Kidney (tissue), 13 donors: ENCODE measurements at regions not wholly inside any gene's neighbourhood (a gene's known extent, or its start where the extent isn't known, plus 50 kb on each side); places are given as distances from the start of the nearest gene placed in this dataset.

Experiments used
- DNase-seq, 5 donors: peaks; one replicate each; pipeline ENCODE4 v3.0.0-alpha.2; 2013 to 2020
- FAIRE-seq: peaks from 2 replicates; lab custom pipeline; 2012; peaks lifted over from hg19 to GRCh38; lab: Jason Lieb, UNC
- H3K27ac ChIP-seq, 2 donors: one replicate each; pipeline ENCODE4 v1.7.0; 2013; ENCODE audit warnings: low read depth in 2 of 2, low read length in 2 of 2, inconsistent platforms in 1 of 2
- H3K27me3 ChIP-seq: one replicate; pipeline ENCODE4 v1.7.1; 2013; ENCODE audit warnings: low read length, inconsistent platforms; ENCODE audit not compliant: control insufficient read depth, insufficient read depth
- H3K36me3 ChIP-seq, 3 donors: one replicate each; pipeline versions ENCODE4 v1.7.0 to v1.7.1; 2013; ENCODE audit warnings: low read length in 3 of 3, control low read depth in 1 of 3, inconsistent platforms in 1 of 3; ENCODE audit not compliant: insufficient read depth in 3 of 3, control insufficient read depth in 2 of 3
- H3K4me1 ChIP-seq, 3 donors: one replicate each; pipeline versions ENCODE4 v1.7.0 to v1.7.1; 2013; ENCODE audit warnings: low read length in 3 of 3, inconsistent platforms in 1 of 3, low read depth in 1 of 3; ENCODE audit not compliant: control insufficient read depth in 2 of 3, insufficient read depth in 2 of 3
- H3K4me3 ChIP-seq, 3 donors: one replicate each; pipeline versions ENCODE4 v1.7.0 to v1.8.1; 2013; ENCODE audit warnings: low read length in 3 of 3, control low read depth in 1 of 3, inconsistent platforms in 1 of 3
- H3K9ac ChIP-seq, 3 donors: one replicate each; pipeline versions ENCODE4 v1.7.0 to v1.7.1; 2013; ENCODE audit warnings: low read length in 3 of 3, control low read depth in 1 of 3, inconsistent platforms in 1 of 3
- H3K9me3 ChIP-seq, 3 donors: one replicate each; pipeline versions ENCODE4 v1.7.0 to v1.7.1; 2013; ENCODE audit warnings: low read length in 3 of 3, control low read depth in 1 of 3, inconsistent platforms in 1 of 3; ENCODE audit not compliant: control insufficient read depth in 2 of 3, insufficient read depth in 1 of 3
- intact Hi-C: fragments of 100-400 bp; cut with DNase I; formaldehyde crosslinking; loops from one replicate; pipeline ENCODE4 v1.11.1; 2022
- TF ChIP-seq, protein P1 (sequence below): IDR thresholded peaks from 3 replicates; pipeline ENCODE4 v1.5.1; 2012; ENCODE audit warnings: mild to moderate bottlenecking, moderate library complexity, borderline replicate concordance; ENCODE audit not compliant: insufficient read depth; ENCODE audit errors: extremely low read depth
- donor health status: control.
- donor health status: control.
- donor health status: control.
- donor health status: control.
- donor health status: control.
- donor health status: DM: yes; HTN: yes; CAD: no.
- donor health status: Normal renal cell carcinoma (clear cell type).

GRCh38 chr6:140915103-140915502 lies 1217.6 kb upstream of the GJE1 start:
- H3K36me3 ChIP-seq = no peaks in the 10 kb centered on the region
- DNase-seq (no peak), FAIRE-seq (no peak)
- TF ChIP-seq, protein P1, sequence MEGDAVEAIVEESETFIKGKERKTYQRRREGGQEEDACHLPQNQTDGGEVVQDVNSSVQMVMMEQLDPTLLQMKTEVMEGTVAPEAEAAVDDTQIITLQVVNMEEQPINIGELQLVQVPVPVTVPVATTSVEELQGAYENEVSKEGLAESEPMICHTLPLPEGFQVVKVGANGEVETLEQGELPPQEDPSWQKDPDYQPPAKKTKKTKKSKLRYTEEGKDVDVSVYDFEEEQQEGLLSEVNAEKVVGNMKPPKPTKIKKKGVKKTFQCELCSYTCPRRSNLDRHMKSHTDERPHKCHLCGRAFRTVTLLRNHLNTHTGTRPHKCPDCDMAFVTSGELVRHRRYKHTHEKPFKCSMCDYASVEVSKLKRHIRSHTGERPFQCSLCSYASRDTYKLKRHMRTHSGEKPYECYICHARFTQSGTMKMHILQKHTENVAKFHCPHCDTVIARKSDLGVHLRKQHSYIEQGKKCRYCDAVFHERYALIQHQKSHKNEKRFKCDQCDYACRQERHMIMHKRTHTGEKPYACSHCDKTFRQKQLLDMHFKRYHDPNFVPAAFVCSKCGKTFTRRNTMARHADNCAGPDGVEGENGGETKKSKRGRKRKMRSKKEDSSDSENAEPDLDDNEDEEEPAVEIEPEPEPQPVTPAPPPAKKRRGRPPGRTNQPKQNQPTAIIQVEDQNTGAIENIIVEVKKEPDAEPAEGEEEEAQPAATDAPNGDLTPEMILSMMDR = no peak
- intact Hi-C loops = no loop called here
- H3K27me3 ChIP-seq = no peaks in the 10 kb centered on the region
- H3K27ac ChIP-seq = no peak overlapping the region
- no peaks in the 10 kb centered on the region for H3K4me1 ChIP-seq
- no peaks in the 10 kb centered on the region for H3K9me3 ChIP-seq
- no peak overlapping the region for H3K9ac ChIP-seq
- H3K4me3 ChIP-seq = no peak overlapping the region

GRCh38 chr6:140912686-140913085 lies 1220.0 kb upstream of the GJE1 start:
- Histone ChIP-seq H3K27me3 (no peaks in the 10 kb centered on the region), H3K9me3 (no peaks in the 10 kb centered on the region), H3K9ac (no peak overlapping the region), H3K4me3 (no peak overlapping the region), H3K4me1 (no peaks in the 10 kb centered on the region), H3K36me3 (no peaks in the 10 kb centered on the region), H3K27ac (no peak overlapping the region)
- DNase-seq (no peak), FAIRE-seq (no peak)
- intact Hi-C loops = no loop called here
- TF ChIP-seq, protein P1 = no peak

DNA sequence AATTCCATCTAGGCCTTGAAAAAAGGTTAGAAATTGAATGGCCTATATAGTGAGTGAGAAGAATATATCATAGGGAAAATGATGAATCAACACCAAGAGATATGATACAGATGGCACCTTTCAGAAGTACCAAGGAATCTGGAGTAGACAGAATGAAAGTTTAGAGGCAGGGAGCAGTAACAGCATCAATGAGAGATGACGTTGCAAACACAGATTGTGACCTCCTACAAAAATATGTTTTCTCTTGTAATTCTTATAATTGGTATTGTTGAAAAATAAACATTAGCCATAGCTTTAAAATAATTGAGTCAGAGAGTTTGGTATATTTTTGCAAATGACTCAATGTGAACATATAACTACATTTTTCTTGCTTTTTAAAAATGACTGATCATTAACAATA lies 1223.1 kb upstream of the GJE1 start:
- no peak overlapping the region for H3K27ac ChIP-seq
- TF ChIP-seq, protein P1 = no peak
- FAIRE-seq = no peak
- H3K9ac ChIP-seq = no peak overlapping the region
- H3K27me3 ChIP-seq = no peaks in the 10 kb centered on the region
- no peak for DNase-seq
- H3K9me3 ChIP-seq = no peaks in the 10 kb centered on the region
- no peaks in the 10 kb centered on the region for H3K4me1 ChIP-seq
- no peaks in the 10 kb centered on the region for H3K36me3 ChIP-seq
- H3K4me3 ChIP-seq = no peak overlapping the region
- intact Hi-C loops = no loop called here

GRCh38 chr6:140909156-140909555 lies 1223.6 kb upstream of the GJE1 start:
- FAIRE-seq = no peak

More at GRCh38 chr6:140909156-140909555, 1223.6 kb upstream of the GJE1 start:
- DNase-seq = no peak
- Histone ChIP-seq H3K27me3 (no peaks in the 10 kb centered on the region), H3K36me3 (no peaks in the 10 kb centered on the region), H3K9ac (no peak overlapping the region), H3K4me3 (no peak overlapping the region), H3K27ac (no peak overlapping the region), H3K4me1 (no peaks in the 10 kb centered on the region), H3K9me3 (no peaks in the 10 kb centered on the region)
- intact Hi-C loops = no loop called here
- TF ChIP-seq, protein P1 = no peak
